Subcutaneous abdominal adipose tissue (tissue), 5 donors: ENCODE measurements at regions not wholly inside any gene's neighbourhood (a gene's known extent, or its start where the extent isn't known, plus 50 kb on each side); places are given as distances from the start of the nearest gene placed in this dataset.

ENCODE experiments used
- H3K27ac ChIP-seq: one replicate; pipeline ENCODE4 v1.7.0; 2013; ENCODE audit warnings: low read depth, mild to moderate bottlenecking, inconsistent platforms, low read length, moderate library complexity
- H3K27me3 ChIP-seq, 5 donors: one replicate each; pipeline ENCODE4 v1.7.0; 2013; ENCODE audit warnings: low read length in 5 of 5, inconsistent platforms in 1 of 5; ENCODE audit not compliant: control insufficient read depth in 5 of 5, insufficient read depth in 4 of 5
- H3K36me3 ChIP-seq, 5 donors: one replicate each; pipeline ENCODE4 v1.7.0; 2013; ENCODE audit warnings: low read length in 5 of 5; ENCODE audit not compliant: control insufficient read depth in 5 of 5, insufficient read depth in 5 of 5
- H3K4me1 ChIP-seq, 5 donors: one replicate each; pipeline ENCODE4 v1.7.0; 2013; ENCODE audit warnings: low read length in 5 of 5, mild to moderate bottlenecking in 3 of 5, moderate library complexity in 1 of 5; ENCODE audit not compliant: control insufficient read depth in 5 of 5, insufficient read depth in 5 of 5
- H3K4me3 ChIP-seq, 5 donors: one replicate each; pipeline ENCODE4 v1.7.0; 2013; ENCODE audit warnings: low read length in 5 of 5, low read depth in 1 of 5
- H3K9ac ChIP-seq, 5 donors: one replicate each; pipeline ENCODE4 v1.7.0; 2013; ENCODE audit warnings: low read length in 5 of 5, mild to moderate bottlenecking in 4 of 5, moderate library complexity in 3 of 5
- H3K9me3 ChIP-seq, 5 donors: one replicate each; pipeline ENCODE4 v1.7.0; 2013; ENCODE audit warnings: low read length in 5 of 5; ENCODE audit not compliant: control insufficient read depth in 5 of 5
- donor health status: healthy.
- donor health status: healthy.
- donor health status: healthy.
- donor health status: healthy.
- donor health status: healthy.

DNA sequence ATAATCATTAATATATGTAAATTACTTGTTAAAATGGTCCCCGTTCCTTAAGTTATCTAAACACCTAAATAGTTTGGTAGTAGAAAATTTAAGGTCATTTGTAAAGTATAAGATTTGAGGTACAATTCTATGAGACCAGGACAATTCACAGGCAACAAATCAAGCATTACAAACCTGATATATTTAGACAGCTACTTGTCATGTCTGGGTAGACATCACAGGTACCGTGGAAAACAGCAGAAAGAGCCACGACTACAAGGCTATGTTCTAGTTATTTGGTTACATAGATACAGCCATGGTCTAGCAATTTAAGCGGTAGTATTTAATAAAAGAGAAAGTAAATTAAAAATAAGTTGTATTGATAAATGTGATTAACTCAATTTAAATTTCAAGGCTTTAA, 393.1 kb upstream of the ID4 start:
- Histone ChIP-seq H3K9me3 (no peaks in the 10 kb centered on the region), H3K27me3 (no peaks in the 10 kb centered on the region), H3K9ac (no peak overlapping the region), H3K4me3 (no peak overlapping the region), H3K36me3 (no peaks in the 10 kb centered on the region), H3K27ac (no peak overlapping the region), H3K4me1 (no peaks in the 10 kb centered on the region)

DNA sequence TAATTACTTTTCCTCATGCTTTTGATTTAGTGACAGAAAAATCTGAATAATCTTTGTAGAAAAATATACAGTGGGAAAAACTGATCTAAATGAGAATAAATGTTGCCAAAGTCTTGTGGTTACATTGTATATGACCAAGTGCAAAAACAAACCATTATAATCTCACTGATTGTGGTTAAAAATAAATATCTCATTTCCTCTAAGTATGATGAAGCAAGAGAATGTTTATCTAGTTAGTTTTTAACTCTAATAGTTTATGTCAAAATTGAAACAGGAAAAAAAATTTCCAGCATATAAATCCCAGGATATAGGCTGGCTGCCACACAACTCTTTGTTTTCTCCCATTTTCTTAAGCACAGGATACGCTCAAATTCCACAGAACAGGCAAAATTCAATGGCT, 392.7 kb upstream of the ID4 start:
- Histone ChIP-seq H3K9ac (no peak overlapping the region), H3K4me1 (no peaks in the 10 kb centered on the region), H3K36me3 (no peaks in the 10 kb centered on the region), H3K9me3 (no peaks in the 10 kb centered on the region), H3K27ac (no peak overlapping the region), H3K4me3 (no peak overlapping the region), H3K27me3 (no peaks in the 10 kb centered on the region)

DNA sequence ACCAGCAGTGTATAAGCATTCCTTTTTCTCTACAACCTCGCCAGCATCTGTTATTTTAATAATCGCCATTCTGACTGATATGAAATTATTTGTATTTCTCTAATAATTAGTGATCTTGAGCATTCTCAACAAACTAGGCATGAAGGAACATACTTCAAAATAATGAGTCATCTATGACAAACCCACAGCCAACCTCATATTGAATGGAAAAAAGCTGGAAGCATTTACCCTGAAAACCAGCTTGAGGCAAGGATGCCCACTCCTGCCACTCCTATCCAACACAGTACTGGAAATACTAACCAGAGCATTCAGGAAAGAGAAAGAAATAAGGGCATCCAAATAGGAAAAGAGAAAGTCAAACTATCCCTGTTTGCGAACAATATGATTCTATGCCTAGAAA, 390.6 kb upstream of the ID4 start:
- Histone ChIP-seq H3K27ac (no peak overlapping the region), H3K4me3 (no peak overlapping the region), H3K9me3 (no peaks in the 10 kb centered on the region), H3K4me1 (peaks cover 0 to 12% (median 0%) of the 10 kb centered on the region in 5 donors), H3K27me3 (no peaks in the 10 kb centered on the region), H3K9ac (no peak overlapping the region), H3K36me3 (no peaks in the 10 kb centered on the region)

DNA sequence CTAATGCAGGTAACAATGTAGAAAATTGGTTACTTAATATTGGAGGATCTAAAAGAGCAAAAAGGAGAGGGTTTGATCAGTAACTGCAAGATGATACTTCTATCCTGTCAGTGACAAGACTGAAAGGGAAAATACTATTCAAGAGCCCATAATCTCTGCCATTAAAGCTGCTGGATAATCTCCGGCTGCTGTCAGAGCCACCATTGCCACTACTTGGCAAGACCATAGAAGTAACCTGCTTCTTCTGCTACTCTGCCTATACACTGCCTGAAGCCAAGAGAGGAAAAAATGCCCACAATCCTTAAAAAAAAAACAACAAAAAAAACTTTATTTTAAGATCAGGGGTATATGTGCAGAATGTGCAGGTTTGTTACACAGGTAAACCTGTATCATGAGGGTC, 386.5 kb upstream of the ID4 start:
- H3K27me3 ChIP-seq = no peaks in the 10 kb centered on the region
- H3K27ac ChIP-seq = no peak overlapping the region
- H3K36me3 ChIP-seq = no peaks in the 10 kb centered on the region
- no peak overlapping the region for H3K9ac ChIP-seq
- no peak overlapping the region for H3K4me3 ChIP-seq
- no peaks in the 10 kb centered on the region for H3K9me3 ChIP-seq
- H3K4me1 ChIP-seq = peaks cover 0 to 12% (median 0%) of the 10 kb centered on the region in 5 donors

DNA sequence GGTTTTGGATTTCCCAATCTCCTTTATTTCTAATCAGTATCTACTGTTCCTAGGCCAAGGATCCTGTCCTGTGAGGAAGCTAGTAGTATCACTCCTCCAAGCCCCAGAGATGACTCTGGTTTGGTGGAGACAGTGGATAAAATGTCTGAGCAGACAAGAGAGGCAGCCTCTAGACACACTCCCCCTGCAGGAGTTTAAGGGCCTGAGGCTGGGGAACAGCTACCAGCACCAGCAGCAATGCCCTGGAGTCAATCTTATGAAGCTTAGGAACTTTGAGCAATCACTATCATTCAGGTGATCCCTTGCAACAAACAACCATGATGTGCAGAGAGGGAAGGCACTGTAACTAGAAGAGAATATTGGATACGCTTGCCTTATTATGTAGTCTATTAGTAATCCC, 384.7 kb upstream of the ID4 start:
- peaks cover 0 to 12% (median 0%) of the 10 kb centered on the region in 5 donors for H3K4me1 ChIP-seq

DNA sequence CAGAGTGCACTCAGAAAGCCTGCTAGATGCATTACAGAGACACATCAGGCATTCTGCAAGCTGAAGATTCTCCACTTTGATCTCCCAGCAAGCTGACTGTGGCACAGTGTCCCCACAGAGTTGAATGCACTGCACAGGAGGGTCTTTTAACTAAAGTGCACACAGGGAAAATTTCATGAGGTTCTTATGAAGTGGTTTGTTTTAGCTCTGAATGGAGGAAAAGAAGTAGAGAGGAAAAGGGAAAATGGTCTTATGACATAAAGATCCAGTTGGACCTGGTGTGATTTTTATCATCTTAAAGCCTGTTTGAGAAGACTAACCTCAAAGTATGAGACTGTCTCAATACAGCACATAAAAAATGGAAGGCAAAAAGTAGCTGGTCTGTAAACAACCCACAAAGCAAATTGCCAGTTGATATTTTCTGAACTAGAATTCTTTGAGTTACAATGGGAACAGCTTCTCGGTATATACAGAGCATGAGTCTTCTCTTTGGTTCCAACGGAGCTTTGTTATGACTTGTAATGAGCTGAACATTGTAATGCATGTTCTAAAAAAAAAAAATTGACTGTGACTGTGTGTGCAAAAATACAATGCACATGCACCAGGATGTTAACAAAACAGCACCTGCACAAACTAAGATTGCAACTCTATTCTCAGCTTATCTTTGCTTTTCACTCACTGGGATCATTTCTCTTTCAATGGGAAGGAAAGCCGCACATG, 383.0 kb upstream of the ID4 start:
- H3K36me3 ChIP-seq = no peaks in the 10 kb centered on the region

More for the DNA sequence above, 384.7 kb upstream of the ID4 start:
- no peak overlapping the region for H3K4me3 ChIP-seq
- H3K27me3 ChIP-seq = no peaks in the 10 kb centered on the region
- H3K9ac ChIP-seq = no peak overlapping the region
- no peaks in the 10 kb centered on the region for H3K9me3 ChIP-seq
- H3K27ac ChIP-seq = no peak overlapping the region
- no peaks in the 10 kb centered on the region for H3K36me3 ChIP-seq

DNA sequence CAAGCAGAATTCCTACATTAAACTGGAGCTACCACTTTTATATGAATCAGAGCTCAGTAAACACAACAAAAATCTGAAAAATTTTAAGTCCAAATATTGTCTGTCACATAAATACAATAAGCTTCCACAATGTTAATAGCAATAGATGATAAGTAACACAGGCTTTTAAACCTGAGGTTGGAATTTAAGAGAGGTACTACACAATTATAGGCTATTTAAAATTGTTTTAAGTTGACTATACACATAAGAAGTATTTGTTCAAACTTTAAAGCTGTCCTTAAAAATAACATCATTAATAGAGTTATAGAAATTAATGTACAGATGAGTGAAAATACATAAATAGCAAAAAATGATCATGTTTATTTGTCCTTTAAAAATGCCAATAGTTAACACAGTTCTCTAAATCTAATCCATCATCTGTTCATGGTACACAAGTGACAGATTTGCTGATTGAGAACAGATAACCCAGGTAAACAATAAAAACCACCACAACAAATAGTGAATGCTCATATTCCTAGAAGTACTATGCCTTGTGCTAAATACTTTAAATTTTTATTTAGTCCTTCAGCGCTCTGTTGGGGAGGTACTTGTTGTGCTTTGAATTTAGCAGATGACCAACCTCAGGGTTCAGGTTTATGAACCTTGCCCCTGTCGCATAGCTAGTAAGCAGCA, 382.3 kb upstream of the ID4 start:
- Histone ChIP-seq H3K36me3 (no peaks in the 10 kb centered on the region), H3K27me3 (no peaks in the 10 kb centered on the region), H3K9me3 (no peaks in the 10 kb centered on the region), H3K9ac (no peak overlapping the region), H3K27ac (no peak overlapping the region), H3K4me3 (no peak overlapping the region), H3K4me1 (peaks cover 0 to 18% (median 0%) of the 10 kb centered on the region in 5 donors)

More for the DNA sequence above, 383.0 kb upstream of the ID4 start:
- no peak overlapping the region for H3K27ac ChIP-seq
- no peaks in the 10 kb centered on the region for H3K9me3 ChIP-seq
- H3K4me3 ChIP-seq = no peak overlapping the region
- no peak overlapping the region for H3K9ac ChIP-seq
- H3K4me1 ChIP-seq = peaks cover 0 to 16% (median 0%) of the 10 kb centered on the region in 5 donors
- no peaks in the 10 kb centered on the region for H3K27me3 ChIP-seq

DNA sequence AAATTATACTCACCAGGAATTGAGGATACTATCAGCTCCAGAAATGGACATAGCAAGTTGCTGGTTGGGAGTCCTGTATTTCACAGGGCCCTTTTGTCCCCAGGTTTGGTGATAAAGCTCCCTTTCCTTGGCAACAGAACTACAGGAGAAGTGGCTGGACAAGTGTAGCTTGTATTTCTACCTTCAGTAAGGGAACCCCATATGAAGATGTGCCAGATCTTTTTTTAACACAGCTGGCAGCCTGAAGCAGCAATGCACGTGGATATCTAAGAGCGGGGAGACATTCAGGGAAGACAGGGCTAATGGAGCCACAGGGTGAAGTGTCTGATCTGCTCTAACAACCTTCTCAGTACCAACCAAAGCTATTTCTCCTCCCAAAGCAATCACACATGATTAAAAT, 373.9 kb upstream of the ID4 start:
- H3K4me3 ChIP-seq = no peak overlapping the region
- H3K27me3 ChIP-seq = no peaks in the 10 kb centered on the region
- no peak overlapping the region for H3K27ac ChIP-seq
- no peaks in the 10 kb centered on the region for H3K36me3 ChIP-seq
- H3K4me1 ChIP-seq = peaks cover 0 to 16% (median 3%) of the 10 kb centered on the region in 5 donors
- H3K9ac ChIP-seq = no peak overlapping the region
- H3K9me3 ChIP-seq = no peaks in the 10 kb centered on the region

DNA sequence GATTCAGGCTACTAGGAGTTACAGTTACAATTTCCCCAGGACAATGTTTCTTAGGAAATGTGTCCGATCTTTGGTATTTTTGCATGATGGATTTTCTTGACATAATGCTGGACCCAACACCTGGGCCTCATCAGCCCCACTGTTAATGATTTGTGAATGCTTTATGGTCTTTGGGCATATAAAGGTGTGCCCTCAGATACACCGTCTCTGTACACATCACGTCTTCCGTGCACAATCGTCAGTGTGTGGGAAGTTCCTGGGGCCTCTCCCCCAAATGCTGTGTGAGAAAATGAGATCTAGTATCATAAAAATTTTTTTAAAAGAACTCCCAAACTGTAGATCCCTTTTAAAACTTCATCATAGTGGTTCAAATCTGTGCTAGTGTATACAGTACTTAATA, 373.2 kb upstream of the ID4 start:
- no peak overlapping the region for H3K9ac ChIP-seq
- peaks cover 0 to 14% (median 3%) of the 10 kb centered on the region in 5 donors for H3K4me1 ChIP-seq
- H3K27me3 ChIP-seq = no peaks in the 10 kb centered on the region
- H3K4me3 ChIP-seq = no peak overlapping the region
- H3K27ac ChIP-seq = no peak overlapping the region
- no peaks in the 10 kb centered on the region for H3K36me3 ChIP-seq
- no peaks in the 10 kb centered on the region for H3K9me3 ChIP-seq

DNA sequence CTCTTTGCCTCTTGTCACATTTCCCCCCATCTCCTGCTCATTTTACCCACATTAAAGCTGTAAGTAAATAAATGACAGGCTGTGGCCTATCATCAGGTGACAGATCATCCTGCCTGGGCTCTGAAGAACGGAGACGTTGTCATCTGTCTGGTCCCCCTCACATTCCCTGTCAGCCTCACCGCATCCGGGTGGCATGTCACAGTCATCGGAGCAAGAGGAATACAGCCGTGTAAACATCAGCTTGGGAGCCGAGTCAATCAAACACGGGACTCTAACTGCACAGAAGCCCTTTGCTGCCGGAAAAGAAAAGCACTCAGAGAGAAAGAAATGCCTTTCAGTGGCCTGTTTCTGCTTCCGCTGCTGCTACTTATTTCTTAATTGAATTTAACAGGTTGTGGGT, 371.9 kb upstream of the ID4 start:
- no peaks in the 10 kb centered on the region for H3K27me3 ChIP-seq
- H3K36me3 ChIP-seq = no peaks in the 10 kb centered on the region
- peaks cover 0 to 10% (median 0%) of the 10 kb centered on the region in 5 donors for H3K4me1 ChIP-seq
- no peak overlapping the region for H3K27ac ChIP-seq
- H3K4me3 ChIP-seq = no peak overlapping the region
- no peak overlapping the region for H3K9ac ChIP-seq
- H3K9me3 ChIP-seq = no peaks in the 10 kb centered on the region
